HG02852 (cell line): ENCODE measurements at regions not wholly inside any gene's neighbourhood (a gene's known extent, or its start where the extent isn't known, plus 50 kb on each side); places are given as distances from the start of the nearest gene placed in this dataset.

Source experiments
- ATAC-seq: cut with Tn5 transposase; IDR thresholded peaks from one replicate; pipeline ENCODE4 v1.9.1; 2021; ENCODE audit warnings: mild to moderate bottlenecking, moderate library complexity; ENCODE audit not compliant: unreplicated experiment

GRCh38 chr5:89380635-89381034, 497.7 kb upstream of the MEF2C start:
- ATAC-seq: no peak

- no peak for ATAC-seq
Observed at GRCh38 chr5:89377767-89378455, 494.9 kb upstream of the MEF2C start.

- ATAC-seq: no peak
Observed at GRCh38 chr5:89374818-89375521, 492.0 kb upstream of the MEF2C start.

- no peak for ATAC-seq
Observed at GRCh38 chr5:89374144-89374784, 491.3 kb upstream of the MEF2C start.

GRCh38 chr5:89372176-89372575, 489.2 kb upstream of the MEF2C start:
- no peak for ATAC-seq

GRCh38 chr5:89371646-89372045, 488.7 kb upstream of the MEF2C start:
- no peak for ATAC-seq

GRCh38 chr5:89359046-89359445, 476.1 kb upstream of the MEF2C start:
- no peak for ATAC-seq

- peak; percentile 47 for ATAC-seq
Observed at GRCh38 chr5:89353837-89354551, 471.0 kb upstream of the MEF2C start.

- no peak for ATAC-seq
Observed at GRCh38 chr5:89351975-89352374, 469.0 kb upstream of the MEF2C start.

- ATAC-seq: no peak
Observed at GRCh38 chr5:89351222-89351621, 468.2 kb upstream of the MEF2C start.

GRCh38 chr5:89350684-89351083, 467.7 kb upstream of the MEF2C start:
- ATAC-seq: peak; percentile 47

GRCh38 chr5:89349246-89349980, 466.4 kb upstream of the MEF2C start:
- no peak for ATAC-seq

- ATAC-seq: no peak
Observed at GRCh38 chr5:89346573-89346972, 463.6 kb upstream of the MEF2C start.

GRCh38 chr5:89343666-89344065, 460.7 kb upstream of the MEF2C start:
- ATAC-seq: peak; percentile 83

GRCh38 chr5:89342106-89342876, 459.3 kb upstream of the MEF2C start:
- ATAC-seq: peak; percentile 44

- ATAC-seq: no peak
Observed at GRCh38 chr5:89338935-89339334, 456.0 kb upstream of the MEF2C start.

- no peak for ATAC-seq
Observed at GRCh38 chr5:89336111-89336510, 453.1 kb upstream of the MEF2C start.

- ATAC-seq: no peak
Observed at GRCh38 chr5:89330140-89330539, 447.2 kb upstream of the MEF2C start.

GRCh38 chr5:89327608-89328007, 444.6 kb upstream of the MEF2C start:
- ATAC-seq: no peak

- ATAC-seq: no peak
Observed at GRCh38 chr5:89324990-89325389, 442.0 kb upstream of the MEF2C start.
